ENCODE measurements at regions not wholly inside any gene's neighbourhood (a gene's known extent, or its start where the extent isn't known, plus 50 kb on each side); places are given as distances from the start of the nearest gene placed in this dataset.

DNA sequence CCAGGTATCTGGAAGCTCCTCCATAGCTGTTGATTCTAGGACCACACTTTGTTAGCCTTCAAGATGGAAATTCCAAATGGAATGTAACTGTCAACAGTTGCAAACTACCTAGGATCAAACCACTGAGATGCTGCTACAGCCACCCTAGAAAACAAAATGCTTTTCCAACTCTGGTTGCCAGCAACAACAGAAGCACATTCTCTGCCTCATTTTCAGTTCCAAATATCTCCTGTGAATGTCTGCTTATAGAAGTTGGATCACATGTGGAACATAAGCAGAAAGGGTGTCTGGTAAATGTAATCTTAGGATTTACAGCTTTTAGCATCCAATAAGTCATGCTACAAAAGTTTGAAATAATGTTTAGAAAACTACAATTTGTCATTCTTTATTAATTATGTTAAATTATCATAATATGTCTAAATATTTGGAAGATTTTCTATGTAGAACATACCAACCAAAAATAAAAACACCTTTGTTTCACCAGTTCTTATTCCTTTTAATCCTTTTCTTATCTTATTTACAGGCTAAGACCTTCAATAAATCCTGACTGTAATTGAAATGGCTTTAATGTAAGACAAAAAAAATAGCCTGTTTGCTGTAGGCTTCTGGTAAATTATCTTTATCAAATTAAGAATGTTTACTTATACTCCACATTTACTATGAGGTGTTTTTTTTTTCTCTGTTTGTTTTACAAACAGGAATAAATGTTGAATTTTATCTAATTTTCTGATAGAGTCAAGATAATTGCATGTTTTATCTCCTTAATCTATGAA, 687.1 kb downstream of the IGSF11 start:
- no peak for DNase-seq (ENCODE audit: low read depth)
- no peak overlapping the region for H3K4me3 ChIP-seq (ENCODE audit: low read length)
- TF ChIP-seq, protein P1, sequence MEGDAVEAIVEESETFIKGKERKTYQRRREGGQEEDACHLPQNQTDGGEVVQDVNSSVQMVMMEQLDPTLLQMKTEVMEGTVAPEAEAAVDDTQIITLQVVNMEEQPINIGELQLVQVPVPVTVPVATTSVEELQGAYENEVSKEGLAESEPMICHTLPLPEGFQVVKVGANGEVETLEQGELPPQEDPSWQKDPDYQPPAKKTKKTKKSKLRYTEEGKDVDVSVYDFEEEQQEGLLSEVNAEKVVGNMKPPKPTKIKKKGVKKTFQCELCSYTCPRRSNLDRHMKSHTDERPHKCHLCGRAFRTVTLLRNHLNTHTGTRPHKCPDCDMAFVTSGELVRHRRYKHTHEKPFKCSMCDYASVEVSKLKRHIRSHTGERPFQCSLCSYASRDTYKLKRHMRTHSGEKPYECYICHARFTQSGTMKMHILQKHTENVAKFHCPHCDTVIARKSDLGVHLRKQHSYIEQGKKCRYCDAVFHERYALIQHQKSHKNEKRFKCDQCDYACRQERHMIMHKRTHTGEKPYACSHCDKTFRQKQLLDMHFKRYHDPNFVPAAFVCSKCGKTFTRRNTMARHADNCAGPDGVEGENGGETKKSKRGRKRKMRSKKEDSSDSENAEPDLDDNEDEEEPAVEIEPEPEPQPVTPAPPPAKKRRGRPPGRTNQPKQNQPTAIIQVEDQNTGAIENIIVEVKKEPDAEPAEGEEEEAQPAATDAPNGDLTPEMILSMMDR (conservative IDR thresholded peaks at IDR 0.05; ENCODE audit: low read depth, low read length) = no peak

DNA sequence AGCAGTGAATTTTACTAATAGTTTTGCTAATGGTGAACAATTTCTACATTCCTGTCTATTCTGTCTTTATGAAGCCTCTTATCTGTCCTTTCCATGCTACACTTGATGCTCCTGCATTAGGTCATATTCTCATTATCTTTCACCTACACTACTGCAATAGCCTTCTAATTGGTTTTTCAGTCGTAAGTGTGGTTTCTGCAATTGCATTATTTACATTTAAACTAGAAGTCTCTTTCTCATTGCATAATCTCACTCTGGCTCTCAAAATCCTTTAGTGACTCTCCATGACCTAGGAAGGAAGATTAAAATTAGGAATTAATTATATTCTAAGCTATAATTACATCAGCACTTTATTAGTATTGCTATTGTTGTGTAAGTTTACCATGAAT, 686.5 kb downstream of the IGSF11 start:
- no peak for DNase-seq (ENCODE audit: low read depth)
- no peak overlapping the region for H3K4me3 ChIP-seq (ENCODE audit: low read length)
- TF ChIP-seq, protein P1 (conservative IDR thresholded peaks at IDR 0.05; ENCODE audit: low read depth, low read length) = no peak

DNA sequence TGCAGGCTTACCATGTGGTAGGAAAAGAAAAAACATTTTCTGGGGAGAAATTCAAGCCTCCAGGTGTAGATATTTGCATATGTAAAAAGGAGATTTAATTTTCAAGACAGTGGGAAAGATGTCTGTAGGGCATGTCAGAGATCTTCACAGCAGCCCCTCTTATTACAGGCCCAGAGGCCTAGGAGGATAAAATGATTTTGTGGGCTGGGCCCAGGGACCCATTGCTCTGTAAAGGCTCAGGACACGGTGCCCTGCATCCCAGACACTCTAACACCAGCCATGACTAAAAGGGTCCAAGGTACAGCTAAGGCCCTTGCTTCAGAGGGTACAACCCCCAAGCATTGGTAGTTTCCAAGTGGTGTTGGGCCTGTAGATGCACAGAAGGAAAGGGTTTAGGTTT, 680.1 kb downstream of the IGSF11 start:
- H3K4me3 ChIP-seq (ENCODE audit: low read length) = no peak overlapping the region
- TF ChIP-seq, protein P1 (conservative IDR thresholded peaks at IDR 0.05; ENCODE audit: low read depth, low read length) = no peak
- DNase-seq (ENCODE audit: low read depth) = no peak

DNA sequence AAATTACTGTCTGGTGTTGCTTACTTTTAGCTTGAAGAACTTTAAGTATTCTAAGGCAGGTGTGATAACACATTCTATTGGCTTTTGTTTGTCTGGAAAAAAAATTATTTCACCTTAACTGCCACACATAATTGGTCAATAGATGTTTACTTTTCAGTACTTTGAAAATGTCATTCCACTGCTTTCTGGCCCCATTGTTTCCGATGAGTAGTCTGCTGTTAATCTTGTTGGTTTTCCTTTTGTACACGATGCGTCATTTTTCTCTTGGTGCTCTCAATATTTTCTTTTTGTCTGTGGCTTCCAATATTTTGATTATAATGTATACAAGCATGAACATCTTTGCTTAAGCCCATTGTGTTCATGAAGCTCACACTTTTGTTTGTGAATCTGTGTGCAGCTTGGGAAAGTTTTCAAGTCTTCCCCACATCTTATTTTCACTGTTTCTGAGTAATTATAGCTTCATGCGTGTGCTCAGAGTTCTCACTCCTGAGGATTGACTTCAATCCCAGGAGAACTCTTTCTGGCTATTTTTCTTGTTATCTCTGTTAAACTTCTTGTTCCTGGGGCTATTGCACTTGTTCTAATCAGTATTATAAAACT, 664.7 kb downstream of the IGSF11 start:
- DNase-seq (ENCODE audit: low read depth) = no peak
- TF ChIP-seq, protein P1 (conservative IDR thresholded peaks at IDR 0.05; ENCODE audit: low read depth, low read length) = no peak
- no peak overlapping the region for H3K4me3 ChIP-seq (ENCODE audit: low read length)

DNA sequence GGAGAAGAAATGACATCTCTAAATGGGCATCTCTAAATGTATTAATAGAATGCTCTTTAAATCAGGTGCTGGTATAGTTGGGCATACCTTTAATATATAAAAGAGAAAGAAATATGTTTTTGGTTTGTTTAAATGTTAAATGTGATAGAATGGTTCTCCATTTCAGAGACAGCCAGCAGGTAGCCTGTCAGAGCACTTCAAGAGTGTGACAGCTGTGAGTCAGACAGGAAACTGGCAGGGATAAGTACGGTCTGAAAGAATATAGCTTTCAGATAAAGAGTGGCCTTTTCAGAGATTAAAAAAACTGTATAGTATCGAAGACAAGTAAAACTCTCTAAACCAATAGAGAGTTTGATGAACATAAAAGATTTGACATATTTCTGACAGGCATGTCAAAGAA, 654.1 kb downstream of the IGSF11 start:
- no peak overlapping the region for H3K4me3 ChIP-seq (ENCODE audit: low read length)
- no peak for DNase-seq (ENCODE audit: low read depth)
- TF ChIP-seq, protein P1 (conservative IDR thresholded peaks at IDR 0.05; ENCODE audit: low read depth, low read length) = no peak

DNA sequence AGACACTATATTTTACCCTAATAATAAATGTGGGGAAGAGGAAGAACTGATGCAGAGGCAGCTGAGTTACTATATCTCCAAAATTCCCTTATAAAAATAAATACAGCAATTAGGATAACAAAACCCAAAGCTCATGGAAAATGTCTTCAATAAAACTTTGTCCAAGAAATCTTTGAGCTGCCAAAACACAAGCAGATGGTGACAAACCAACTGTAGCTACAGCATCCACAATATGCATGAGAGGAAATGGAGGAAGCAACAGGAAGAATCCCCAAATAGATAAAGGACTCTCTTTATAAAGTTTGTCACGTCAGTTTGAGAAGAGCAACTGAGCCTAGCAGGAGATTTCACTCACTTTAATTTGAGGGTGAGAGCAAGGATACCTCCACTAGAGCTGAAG, 638.2 kb downstream of the IGSF11 start:
- TF ChIP-seq, protein P1 (conservative IDR thresholded peaks at IDR 0.05; ENCODE audit: low read depth, low read length) = no peak

DNA sequence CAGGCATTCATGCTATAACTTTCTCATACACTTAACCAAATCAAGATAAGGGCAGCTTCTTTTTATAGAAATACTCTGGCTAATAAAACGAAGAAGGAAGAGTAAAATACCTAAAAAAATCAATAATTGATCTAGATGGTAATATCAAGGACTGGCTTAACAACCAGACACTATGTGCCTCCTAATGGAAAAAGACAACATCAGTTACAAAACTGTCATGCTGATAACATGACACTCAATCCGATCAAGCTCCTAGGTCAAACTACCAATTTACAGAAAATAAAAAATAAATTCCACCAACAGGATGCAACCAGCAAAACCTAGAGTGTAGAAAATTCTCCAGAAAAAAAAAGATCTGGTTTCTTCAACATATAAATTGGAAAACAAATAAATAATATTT, 634.6 kb downstream of the IGSF11 start:
- TF ChIP-seq, protein P1 (conservative IDR thresholded peaks at IDR 0.05; ENCODE audit: low read depth, low read length) = no peak
- no peak for DNase-seq (ENCODE audit: low read depth)

More for the DNA sequence above, 638.2 kb downstream of the IGSF11 start:
- H3K4me3 ChIP-seq (ENCODE audit: low read length) = no peak overlapping the region
- no peak for DNase-seq (ENCODE audit: low read depth)

More for the DNA sequence above, 634.6 kb downstream of the IGSF11 start:
- H3K4me3 ChIP-seq (ENCODE audit: low read length) = no peak overlapping the region
